GM10248 (cell line): ENCODE measurements at regions not wholly inside any gene's neighbourhood (a gene's known extent, or its start where the extent isn't known, plus 50 kb on each side); places are given as distances from the start of the nearest gene placed in this dataset.
"Not testable (repeated sequence)": the region's sequence is repeated elsewhere in the genome, so short reads cannot be mapped to it uniquely, and the experiment has no call there.

Experiments
- CTCF ChIA-PET: fragments of 300-600 bp; sonication (Branson Sonifier 250); formaldehyde crosslinking; extraction: SDS; loops from one replicate; lab custom pipeline; 2021; ENCODE audit warnings: antibody characterized with exemption; lab: Yijun Ruan, JAX
- POLR2A ChIA-PET: fragments of 350-650 bp; sonication (Branson Sonifier 250); formaldehyde crosslinking; extraction: SDS; loops from one replicate; lab custom pipeline; 2020; ENCODE audit warnings: antibody characterized with exemption; lab: Yijun Ruan, JAX
- DNase-seq: peaks from one replicate; pipeline ENCODE4 v3.0.0; 2012; ENCODE audit errors: extremely low spot score
- TF ChIP-seq, protein P1 (sequence below): IDR thresholded peaks from 2 replicates; pipeline ENCODE4 v1.5.1; 2012; ENCODE audit warnings: mild to moderate bottlenecking, low read depth; ENCODE audit errors: extremely low read depth, missing control alignments, control extremely low read depth

DNA sequence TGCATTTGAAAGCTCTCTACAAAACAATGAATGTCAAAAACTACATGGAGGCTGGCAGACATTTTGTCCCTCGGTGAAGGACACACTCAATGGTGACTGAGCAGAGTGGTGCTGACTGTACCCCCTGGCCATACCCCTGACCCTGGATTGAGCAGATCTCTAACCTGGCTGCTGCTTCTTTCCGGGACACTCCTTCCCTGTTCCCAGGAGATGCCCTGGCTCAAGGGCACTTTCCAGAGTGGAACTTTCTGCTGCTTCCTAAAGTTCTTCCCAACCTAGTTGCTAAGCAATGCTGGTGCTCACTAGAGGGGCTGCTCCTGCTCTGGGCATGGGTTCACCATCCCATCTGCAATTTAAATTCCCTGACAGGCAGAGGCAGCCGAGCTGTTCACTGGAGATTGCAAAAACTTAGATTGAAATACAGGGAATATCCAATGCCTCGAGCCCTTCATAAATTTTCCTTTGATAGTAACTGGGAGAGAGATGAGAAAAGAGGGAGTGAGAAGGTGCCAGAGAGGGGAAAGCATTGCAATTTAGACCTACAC, 384.3 kb upstream of the PODXL start:
- TF ChIP-seq, protein P1, sequence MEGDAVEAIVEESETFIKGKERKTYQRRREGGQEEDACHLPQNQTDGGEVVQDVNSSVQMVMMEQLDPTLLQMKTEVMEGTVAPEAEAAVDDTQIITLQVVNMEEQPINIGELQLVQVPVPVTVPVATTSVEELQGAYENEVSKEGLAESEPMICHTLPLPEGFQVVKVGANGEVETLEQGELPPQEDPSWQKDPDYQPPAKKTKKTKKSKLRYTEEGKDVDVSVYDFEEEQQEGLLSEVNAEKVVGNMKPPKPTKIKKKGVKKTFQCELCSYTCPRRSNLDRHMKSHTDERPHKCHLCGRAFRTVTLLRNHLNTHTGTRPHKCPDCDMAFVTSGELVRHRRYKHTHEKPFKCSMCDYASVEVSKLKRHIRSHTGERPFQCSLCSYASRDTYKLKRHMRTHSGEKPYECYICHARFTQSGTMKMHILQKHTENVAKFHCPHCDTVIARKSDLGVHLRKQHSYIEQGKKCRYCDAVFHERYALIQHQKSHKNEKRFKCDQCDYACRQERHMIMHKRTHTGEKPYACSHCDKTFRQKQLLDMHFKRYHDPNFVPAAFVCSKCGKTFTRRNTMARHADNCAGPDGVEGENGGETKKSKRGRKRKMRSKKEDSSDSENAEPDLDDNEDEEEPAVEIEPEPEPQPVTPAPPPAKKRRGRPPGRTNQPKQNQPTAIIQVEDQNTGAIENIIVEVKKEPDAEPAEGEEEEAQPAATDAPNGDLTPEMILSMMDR: no peak
- no peak for DNase-seq
- ChIA-PET POLR2A (no interaction called here), CTCF (no interaction called here)

DNA sequence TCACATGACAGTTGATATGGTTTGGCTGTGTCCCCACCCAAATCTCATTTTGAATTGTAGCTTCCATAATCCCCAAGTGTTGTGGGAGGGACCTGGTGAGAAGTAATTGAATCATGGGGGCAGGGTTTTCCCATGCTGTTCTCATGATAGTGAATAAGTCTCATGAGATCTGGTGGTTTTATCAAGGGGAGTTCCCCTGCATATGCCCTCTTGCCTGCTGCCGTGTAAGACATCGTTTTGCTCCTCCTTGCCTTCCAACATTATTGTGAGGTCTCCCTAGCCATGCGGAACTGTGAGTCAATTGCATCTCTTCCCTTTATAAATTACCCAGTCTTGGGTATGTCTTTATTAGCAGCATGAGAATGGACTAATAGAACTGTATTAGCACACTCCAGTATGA, 382.4 kb upstream of the PODXL start:
- CTCF ChIA-PET, DNase-seq, POLR2A ChIA-PET: not testable (repeated sequence)

DNA sequence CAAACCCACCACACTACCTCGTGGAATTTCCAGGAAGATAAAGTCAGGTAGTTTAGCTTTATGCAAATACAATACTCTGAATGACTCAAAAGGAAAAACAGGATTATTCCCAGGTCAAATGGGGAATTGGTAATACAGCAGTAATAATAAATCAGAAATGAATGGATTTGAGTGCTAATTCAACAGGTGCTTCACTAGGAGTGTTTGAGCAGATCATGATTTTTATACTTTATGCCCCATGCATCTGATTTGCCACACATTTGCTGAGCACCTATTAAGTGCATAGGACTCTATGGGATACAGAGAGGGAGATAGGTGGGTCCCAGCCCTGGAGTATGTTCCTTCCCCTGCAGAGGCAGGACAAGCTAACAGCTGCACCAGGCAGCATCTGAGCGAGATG, 381.4 kb upstream of the PODXL start:
- ChIA-PET POLR2A (no interaction called here), CTCF (no interaction called here)
- TF ChIP-seq, protein P1: no peak
- no peak for DNase-seq

DNA sequence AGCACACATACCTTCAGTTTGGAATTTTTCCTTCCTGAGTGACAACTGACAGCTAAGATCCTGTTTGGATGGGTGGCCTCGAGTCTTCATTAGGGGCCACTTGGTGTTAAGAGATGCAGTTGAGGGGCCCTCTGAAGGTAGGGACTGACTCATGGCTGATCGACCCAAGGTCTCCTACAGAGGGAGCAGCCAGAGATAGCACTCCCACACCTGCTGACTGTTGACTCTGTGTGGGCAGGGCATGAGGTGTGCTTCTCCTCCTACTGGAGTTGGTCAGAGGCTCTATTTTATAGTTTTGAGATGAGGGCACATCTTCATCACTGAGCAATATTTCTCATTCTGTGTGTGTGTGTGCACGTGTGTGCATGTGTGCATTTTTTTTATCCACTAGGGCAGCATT, 378.8 kb upstream of the PODXL start:
- ChIA-PET POLR2A (no interaction called here), CTCF (interaction anchor here (1.7 kb wide), 1 partner anchor 14 kb away, joined by 3 read pairs; no protein-coding TSS in a partner anchor)
- no peak for DNase-seq
- TF ChIP-seq, protein P1: no peak

DNA sequence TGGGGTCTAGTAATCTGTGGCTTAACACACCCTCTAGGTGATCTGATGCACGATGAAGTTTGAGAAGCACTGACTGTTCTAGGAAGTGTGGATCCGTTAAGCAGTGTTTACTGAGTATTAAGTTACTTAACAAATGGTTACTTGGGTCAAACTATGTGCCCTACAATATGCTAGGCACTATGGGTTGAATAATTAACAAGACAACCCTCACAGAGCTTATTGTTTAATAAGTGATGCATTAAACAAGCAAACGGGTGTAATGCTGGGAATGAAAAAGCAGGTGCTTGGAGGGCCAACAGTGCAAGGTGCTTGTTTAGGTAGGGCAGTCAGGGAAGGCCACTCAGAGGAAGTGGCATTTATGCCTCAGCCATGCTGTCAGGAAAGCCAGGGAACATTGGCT, 378.0 kb upstream of the PODXL start:
- TF ChIP-seq, protein P1: no peak
- no peak for DNase-seq
- ChIA-PET CTCF (interaction anchor here (1.7 kb wide), 1 partner anchor 15 kb away, joined by 3 read pairs; no protein-coding TSS in a partner anchor), POLR2A (no interaction called here)

DNA sequence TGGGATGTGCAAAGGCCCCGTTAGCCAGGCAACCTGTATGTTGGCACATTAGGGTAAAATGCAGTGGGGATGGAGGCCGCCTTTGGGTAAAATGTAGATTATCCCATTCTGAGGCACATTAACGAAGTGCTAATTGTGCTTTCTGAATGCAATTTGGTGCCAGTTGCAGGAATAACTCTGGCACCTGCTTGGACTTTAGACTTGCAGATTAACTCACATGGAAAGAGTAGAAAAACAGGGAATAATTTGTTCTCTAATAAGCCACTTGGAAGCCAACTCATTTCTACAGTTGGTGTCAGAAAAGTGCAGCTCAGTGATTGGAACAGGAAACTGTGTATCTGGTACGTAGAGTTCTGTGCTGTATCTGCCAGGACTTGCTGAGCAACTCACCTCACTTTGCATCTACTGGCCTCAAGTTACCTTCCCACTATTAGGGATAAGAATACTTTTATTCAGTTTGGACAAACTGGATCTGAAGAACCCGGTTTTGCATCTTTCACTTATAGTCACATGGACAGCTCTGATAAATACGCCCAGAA, 377.4 kb upstream of the PODXL start:
- TF ChIP-seq, protein P1: no peak
- DNase-seq: no peak
- ChIA-PET POLR2A (no interaction called here), CTCF (interaction anchor here (1.7 kb wide), 1 partner anchor 16 kb away, joined by 3 read pairs; no protein-coding TSS in a partner anchor)

DNA sequence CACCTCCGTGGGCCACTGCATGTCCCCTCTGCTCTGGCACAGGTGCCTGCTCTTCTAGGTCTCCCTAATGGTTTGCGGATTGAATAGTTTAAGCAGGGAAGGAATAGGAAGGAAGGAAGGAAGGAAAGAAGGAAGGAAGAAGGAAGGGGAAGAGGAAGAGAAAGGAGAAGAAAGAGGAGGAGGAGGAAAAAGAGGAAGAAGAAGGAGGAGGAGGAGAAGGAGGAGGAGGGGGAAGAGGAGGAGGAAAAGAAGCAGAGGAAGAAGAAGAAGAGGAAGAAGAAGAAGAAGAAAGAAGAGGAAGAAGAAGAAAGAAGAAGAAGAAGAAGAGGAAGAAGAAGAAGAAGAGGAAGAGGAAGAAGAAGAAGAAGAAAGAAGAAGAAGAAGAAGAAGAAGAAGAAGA, 376.8 kb upstream of the PODXL start:
- DNase-seq, CTCF ChIA-PET, POLR2A ChIA-PET: not testable (repeated sequence)
